WTC11 (cell line): ENCODE measurements at regions not wholly inside any gene's neighbourhood (a gene's known extent, or its start where the extent isn't known, plus 50 kb on each side); places are given as distances from the start of the nearest gene placed in this dataset.

Experiments used
- ATF2 ChIP-seq: sonication (generic); formaldehyde crosslinking; IDR thresholded peaks from 2 replicates; pipeline ENCODE4 v1.8.1; 2022; ENCODE audit warnings: low read depth, missing genetic modification reagents, borderline replicate concordance
- CREB1 ChIP-seq: sonication (generic); formaldehyde crosslinking; IDR thresholded peaks from 2 replicates; pipeline ENCODE4 v1.8.0; 2023; ENCODE audit warnings: mild to moderate bottlenecking, missing genetic modification reagents
- CREM ChIP-seq: sonication (generic); formaldehyde crosslinking; IDR thresholded peaks from 2 replicates; pipeline ENCODE4 v1.8.1; 2022; ENCODE audit warnings: mild to moderate bottlenecking, missing genetic modification reagents, moderate library complexity
- CTCF ChIP-seq: fragments of 200-600 bp; IDR thresholded peaks from 2 replicates; pipeline ENCODE4 v1.8.0; 2022; ENCODE audit warnings: antibody characterized with exemption
- ESRRA ChIP-seq: sonication (generic); formaldehyde crosslinking; IDR thresholded peaks from 2 replicates; pipeline ENCODE4 v1.8.1; 2022; ENCODE audit warnings: mild to moderate bottlenecking, missing genetic modification reagents, borderline replicate concordance
- MAX ChIP-seq: sonication (generic); formaldehyde crosslinking; IDR thresholded peaks from 2 replicates; pipeline ENCODE4 v1.8.0; 2022; ENCODE audit warnings: mild to moderate bottlenecking, missing genetic modification reagents
- ZSCAN18 ChIP-seq: fragments of 250-450 bp; sonication (Bioruptor Pico); IDR thresholded peaks from 2 replicates; pipeline ENCODE4 v2.1.2; 2022; ENCODE audit warnings: mild to moderate bottlenecking, moderate library complexity

- no peak for TF ChIP-seq CTCF
- no peak for TF ChIP-seq MAX (CRISPR knock-in tag)
- no peak for TF ChIP-seq ZSCAN18 (CRISPR knock-in tag)
- no peak for TF ChIP-seq ATF2 (CRISPR knock-in tag)
- TF ChIP-seq CREM (CRISPR knock-in tag), result no peak
- no peak for TF ChIP-seq ESRRA
- TF ChIP-seq CREB1 (CRISPR knock-in tag), result no peak
Measured at GRCh38 chr14:101109347-101109638, 205.8 kb upstream of the RTL1 start.
